ENCODE measurements at regions not wholly inside any gene's neighbourhood (a gene's known extent, or its start where the extent isn't known, plus 50 kb on each side); places are given as distances from the start of the nearest gene placed in this dataset.

GRCh38 chr11:44507896-44508445 lies 57.5 kb upstream of the CD82 start:
- Histone ChIP-seq H2AFZ (ENCODE audit: low read length) (no peak overlapping the region), H3K36me3 (replicated peaks in 1 of 2; ENCODE audit: control insufficient read depth in 1 of 2, insufficient read depth in 2 of 2, low read length in 2 of 2) (no peaks in the 10 kb centered on the region), H3K9me3 (ENCODE audit: low read length) (no peaks in the 10 kb centered on the region), H3K27ac (ENCODE audit: extremely low read length, insufficient read depth, low read length) (no peak overlapping the region), H3K4me3 (replicated peaks in 1 of 3; ENCODE audit: insufficient read depth in 1 of 3, low read depth in 2 of 3, low read length in 3 of 3) (no peak overlapping the region), H3K79me2 (ENCODE audit: insufficient read depth, low read length) (no peaks in the 10 kb centered on the region), H3K4me1 (ENCODE audit: insufficient read depth, low read length) (no peaks in the 10 kb centered on the region), H3K27me3 (ENCODE audit: control insufficient read depth in 1 of 2, insufficient read depth in 2 of 2, low read length in 2 of 2) (no peaks in the 10 kb centered on the region; a peak in 1 of 5 replicates), H4K20me1 (ENCODE audit: insufficient read depth, low read length) (no peaks in the 10 kb centered on the region), H3K4me2 (ENCODE audit: low read depth, low read length) (no peak overlapping the region), H3K9ac (ENCODE audit: insufficient read depth, low read depth, low read length) (no peak overlapping the region)
- no peak for DNase-seq (ENCODE audit: low spot score)
- no peak for ATAC-seq
- intact Hi-C loops (cut with micrococcal nuclease; ENCODE audit: unreplicated experiment) (no loop called here), in situ Hi-C loops (cut with HindIII; ENCODE audit: extremely low pct_ligation_motif_present, low pct_unique_long_range_greater_than_20kb) (no loop called here)
- BruUV-seq (replicated peaks): no TSS peak
- FAIRE-seq: no peak
- no peak for TF ChIP-seq CC2D1A (CRISPR knock-in tag; IDR thresholded peaks at IDR 0.05)
- 20% methylated on average over 3 of the region's 3 CpGs for WGBS (ENCODE audit: low lambda C conversion rate)
- CTCF ChIA-PET (ENCODE audit: low intra/inter-chr PET ratio, low total read pairs): no interaction called here
- POLR2A ChIA-PET: no interaction called here

- H2AFZ ChIP-seq (ENCODE audit: low read length): no peak overlapping the region
- CTCF ChIA-PET (ENCODE audit: low intra/inter-chr PET ratio, low total read pairs): no interaction called here
- ATAC-seq (no peak), DNase-seq (ENCODE audit: low spot score) (no peak), FAIRE-seq (no peak)
- no peaks in the 10 kb centered on the region for H3K79me2 ChIP-seq (ENCODE audit: insufficient read depth, low read length)
- H4K20me1 ChIP-seq (ENCODE audit: insufficient read depth, low read length): no peaks in the 10 kb centered on the region
- H3K9me3 ChIP-seq (ENCODE audit: low read length): no peaks in the 10 kb centered on the region
- intact Hi-C loops (cut with micrococcal nuclease; ENCODE audit: unreplicated experiment) (no loop called here), in situ Hi-C loops (cut with HindIII; ENCODE audit: extremely low pct_ligation_motif_present, low pct_unique_long_range_greater_than_20kb) (no loop called here)
- no peaks in the 10 kb centered on the region; a peak in 1 of 5 replicates for H3K27me3 ChIP-seq (ENCODE audit: control insufficient read depth in 1 of 2, insufficient read depth in 2 of 2, low read length in 2 of 2)
- WGBS (ENCODE audit: low lambda C conversion rate): 16% methylated on average over 5 of the region's 5 CpGs
- no peak overlapping the region for H3K27ac ChIP-seq (ENCODE audit: extremely low read length, insufficient read depth, low read length)
- no peak overlapping the region for H3K9ac ChIP-seq (ENCODE audit: insufficient read depth, low read depth, low read length)
- H3K4me1 ChIP-seq (ENCODE audit: insufficient read depth, low read length): no peaks in the 10 kb centered on the region
- H3K4me3 ChIP-seq (replicated peaks in 1 of 3; ENCODE audit: insufficient read depth in 1 of 3, low read depth in 2 of 3, low read length in 3 of 3): no peak overlapping the region
- no peak overlapping the region for H3K4me2 ChIP-seq (ENCODE audit: low read depth, low read length)
- no TSS peak for BruUV-seq (replicated peaks)
- no peaks in the 10 kb centered on the region for H3K36me3 ChIP-seq (replicated peaks in 1 of 2; ENCODE audit: control insufficient read depth in 1 of 2, insufficient read depth in 2 of 2, low read length in 2 of 2)
- TF ChIP-seq ZC3H13 (CRISPR knock-in tag; IDR thresholded peaks at IDR 0.05) (no peak), RFX1 (IDR thresholded peaks at IDR 0.05) (no peak), THAP7 (CRISPR knock-in tag; IDR thresholded peaks at IDR 0.05) (no peak), SMAD3 (CRISPR knock-in tag; IDR thresholded peaks at IDR 0.05) (no peak), ZNF543 (CRISPR knock-in tag; IDR thresholded peaks at IDR 0.05) (no peak), NFYC (CRISPR knock-in tag; IDR thresholded peaks at IDR 0.05) (no peak)
- POLR2A ChIA-PET: no interaction called here
Observed at GRCh38 chr11:44509296-44509695, 56.2 kb upstream of the CD82 start.
